NCI-H1092 (cell line): ENCODE measurements at regions not wholly inside any gene's neighbourhood (a gene's known extent, or its start where the extent isn't known, plus 50 kb on each side); places are given as distances from the start of the nearest gene placed in this dataset.

Source experiments
- DNase-seq: peaks from one replicate; lab custom pipeline; 2025; lab: John Stamatoyannopoulos, UW

DNA sequence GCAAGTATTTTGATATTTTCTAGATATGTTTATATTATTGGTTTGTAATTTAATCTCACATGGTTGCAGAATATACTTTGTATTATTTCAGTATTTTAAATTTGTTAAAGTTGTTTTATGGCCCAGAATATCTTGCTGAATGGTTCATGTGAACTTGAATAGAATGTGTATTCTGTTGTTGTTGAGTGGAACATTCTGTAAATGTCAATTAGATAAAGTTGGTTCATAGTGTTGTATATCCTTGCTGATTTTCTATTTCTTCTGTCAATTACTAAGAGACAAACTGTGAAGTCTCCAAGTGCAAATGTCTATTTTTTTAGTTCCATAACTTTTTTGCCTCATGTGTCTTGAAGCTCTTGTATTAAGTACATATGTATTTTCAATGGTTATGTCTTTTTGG lies 411.7 kb downstream of the NPIPA7 start:
- DNase-seq = no peak

DNA sequence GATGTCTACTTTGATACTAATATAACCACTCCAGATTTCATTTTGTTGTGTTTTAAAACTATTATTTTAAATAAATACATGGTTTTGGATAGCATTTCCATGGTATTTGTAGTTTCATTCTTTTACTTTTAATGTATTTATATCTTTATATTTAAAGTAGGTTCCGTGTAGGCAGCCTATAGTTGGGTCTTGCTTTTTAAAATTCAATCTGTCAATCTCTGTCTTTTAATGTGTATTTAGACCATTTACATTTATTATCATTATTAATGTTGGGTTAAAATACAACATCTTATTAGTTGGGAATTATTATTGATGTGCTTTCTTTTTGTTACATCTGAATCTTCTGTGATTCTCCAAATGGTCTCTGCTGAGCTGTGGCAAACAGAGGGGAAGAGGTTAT lies 412.1 kb downstream of the NPIPA7 start:
- no peak for DNase-seq

DNA sequence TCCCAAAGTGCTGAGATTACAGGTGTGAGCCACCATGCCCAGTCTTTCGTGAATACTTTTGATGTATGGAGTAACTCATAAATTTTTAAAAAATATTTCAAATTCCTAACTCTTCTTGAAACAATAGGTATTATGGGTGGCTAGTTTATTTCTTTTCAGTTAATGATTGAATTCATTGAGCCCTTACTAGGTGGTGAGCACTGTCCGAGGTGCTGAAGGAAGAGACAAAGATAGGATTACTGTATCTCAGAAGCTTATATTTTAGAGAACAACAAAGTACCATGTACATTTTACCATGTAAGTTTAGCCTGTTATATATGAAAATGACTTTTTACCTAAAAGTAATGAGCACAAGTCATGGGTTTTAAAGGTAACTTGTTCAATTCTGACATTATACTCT lies 418.3 kb downstream of the NPIPA7 start:
- DNase-seq = no peak

- no peak for DNase-seq
These were observed 419.6 kb downstream of the NPIPA7 start for GRCh38 chr16:16798504-16798903.

- DNase-seq = no peak
These were observed 426.9 kb downstream of the NPIPA7 start for GRCh38 chr16:16805809-16806208.

DNA sequence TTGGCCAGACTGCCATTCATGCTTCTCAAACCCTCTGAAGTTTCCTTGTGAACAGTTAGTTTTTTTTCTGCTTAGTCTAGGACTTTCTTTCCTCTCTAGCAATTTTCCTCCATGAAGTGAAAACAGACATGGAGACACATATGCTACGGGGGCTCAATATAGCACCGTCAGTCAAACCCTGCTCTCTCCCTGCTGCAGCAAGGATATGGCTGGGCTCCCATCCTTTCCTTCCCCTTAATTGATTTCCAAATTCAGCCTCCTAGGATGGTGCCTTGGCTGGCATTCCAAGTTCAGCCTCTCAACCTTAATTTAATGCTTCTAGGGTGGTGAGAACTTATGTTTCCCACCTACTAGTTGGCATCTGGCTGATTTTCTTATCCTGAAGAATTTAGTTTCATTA lies 436.7 kb downstream of the NPIPA7 start:
- no peak for DNase-seq

GRCh38 chr16:16817196-16817595 lies 438.3 kb downstream of the NPIPA7 start:
- no peak for DNase-seq

GRCh38 chr16:16821261-16821660 lies 442.3 kb downstream of the NPIPA7 start:
- DNase-seq = no peak

GRCh38 chr16:16828913-16829398 lies 450.0 kb downstream of the NPIPA7 start:
- no peak for DNase-seq

GRCh38 chr16:16830401-16830800 lies 451.5 kb downstream of the NPIPA7 start:
- DNase-seq = no peak

GRCh38 chr16:16830973-16831372 lies 452.0 kb downstream of the NPIPA7 start:
- DNase-seq = no peak

DNA sequence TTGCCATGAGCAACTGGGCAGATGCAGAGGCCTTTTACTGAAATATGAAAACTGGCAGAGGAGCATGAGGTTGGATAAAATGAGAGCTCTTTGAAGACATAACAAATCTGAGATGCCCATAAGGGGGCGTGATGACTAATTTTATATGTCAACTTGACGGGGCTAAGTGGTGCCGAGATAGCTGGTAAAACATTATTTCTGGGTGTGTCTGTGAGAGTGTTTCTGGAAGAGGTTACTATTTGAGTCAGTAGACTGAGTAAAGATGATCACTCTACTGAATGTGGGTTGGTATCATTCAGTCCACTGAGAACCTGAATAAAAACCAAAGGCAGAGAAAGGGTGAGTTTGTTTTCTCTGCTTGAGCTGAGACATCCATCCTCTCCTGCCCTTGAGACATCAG lies 454.2 kb downstream of the NPIPA7 start:
- no peak for DNase-seq

GRCh38 chr16:16850274-16850673 lies 471.3 kb downstream of the NPIPA7 start:
- no peak for DNase-seq

DNA sequence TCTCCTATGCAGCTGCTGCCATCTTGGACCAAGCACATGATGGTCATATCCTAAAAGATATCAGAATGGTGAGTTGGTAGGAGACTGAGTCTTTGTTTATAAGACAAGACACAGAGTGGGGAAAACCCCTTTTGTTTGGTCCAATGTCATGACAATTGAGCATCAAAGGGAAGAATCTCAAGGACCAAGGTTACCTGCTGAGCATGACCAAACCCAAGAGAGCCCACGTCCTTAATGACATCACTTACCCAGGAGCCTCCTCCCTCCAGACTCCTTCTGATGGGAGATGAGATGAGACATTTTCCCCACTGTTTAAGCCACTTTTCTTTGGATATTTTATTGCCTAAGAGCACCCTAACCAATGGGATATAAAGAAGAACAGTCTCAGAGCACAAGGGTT lies 478.1 kb downstream of the NPIPA7 start:
- DNase-seq = no peak

- peak; percentile 2 for DNase-seq
These were observed 478.8 kb downstream of the NPIPA7 start for GRCh38 chr16:16857603-16858283.

GRCh38 chr16:16861546-16861945 lies 482.6 kb downstream of the NPIPA7 start:
- peak; percentile 23 for DNase-seq

DNA sequence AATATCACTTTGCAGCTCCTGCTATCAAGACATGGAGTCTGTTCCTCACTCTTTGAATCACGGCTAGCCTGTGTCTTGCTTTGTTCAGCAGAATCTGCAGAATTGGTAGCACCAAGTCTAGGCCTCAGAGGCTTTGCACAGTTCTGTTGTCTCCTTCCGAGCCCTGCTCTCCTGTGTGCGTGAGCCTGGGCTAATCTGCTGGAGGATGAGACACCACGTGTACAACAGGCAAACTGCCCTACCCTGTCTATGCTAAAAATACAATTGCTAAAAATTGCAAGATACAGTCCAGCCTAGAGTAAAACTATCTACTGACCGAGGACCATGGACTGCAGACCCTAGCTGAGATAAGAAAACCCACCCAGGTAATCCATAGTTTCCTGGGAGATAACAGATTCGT lies 484.7 kb downstream of the NPIPA7 start:
- DNase-seq = no peak

- DNase-seq = no peak
These were observed 485.6 kb downstream of the NPIPA7 start for GRCh38 chr16:16864536-16864935.

DNA sequence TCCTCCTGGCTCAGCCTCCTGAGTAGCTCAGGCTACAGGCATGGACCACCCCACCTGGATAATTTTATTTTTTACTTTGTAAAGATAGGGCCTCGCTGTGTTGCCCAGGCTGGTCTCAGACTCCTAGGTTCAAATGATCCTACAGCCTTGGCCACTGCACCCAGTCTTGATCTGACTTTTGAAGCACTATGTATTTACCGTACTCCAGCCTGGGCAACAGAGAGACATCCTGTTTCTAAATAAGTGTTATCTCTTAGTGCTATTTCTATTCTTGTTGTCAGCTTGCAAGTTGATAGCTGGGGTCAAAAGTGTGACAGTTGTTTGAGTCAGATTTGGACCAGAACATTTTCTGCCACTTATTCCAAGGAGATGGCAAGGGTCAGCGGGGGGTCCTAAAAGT lies 486.4 kb downstream of the NPIPA7 start:
- no peak for DNase-seq

GRCh38 chr16:16867973-16868372 lies 489.0 kb downstream of the NPIPA7 start:
- no peak for DNase-seq

DNA sequence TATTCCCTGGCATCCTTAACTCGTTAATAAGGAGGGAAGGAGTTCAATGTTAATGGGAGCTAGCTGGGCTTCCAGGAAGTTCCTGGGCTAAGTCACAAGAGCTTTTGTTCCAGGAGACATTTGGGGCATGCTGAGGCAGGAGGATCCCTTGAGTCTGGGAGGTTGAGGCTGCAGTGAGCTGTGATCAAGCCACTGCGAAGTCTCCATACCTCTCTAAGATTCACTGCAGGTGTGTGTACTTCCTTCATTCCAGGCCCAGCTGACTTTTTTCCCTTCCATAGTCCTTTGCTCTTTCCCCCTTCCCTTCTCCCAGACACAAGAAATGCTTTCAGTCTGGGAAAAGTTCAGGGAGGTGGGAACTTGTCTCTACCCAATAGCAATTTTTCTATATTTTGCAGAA lies 489.8 kb downstream of the NPIPA7 start:
- DNase-seq = no peak

GRCh38 chr16:16869746-16870145 lies 490.8 kb downstream of the NPIPA7 start:
- DNase-seq = no peak

DNA sequence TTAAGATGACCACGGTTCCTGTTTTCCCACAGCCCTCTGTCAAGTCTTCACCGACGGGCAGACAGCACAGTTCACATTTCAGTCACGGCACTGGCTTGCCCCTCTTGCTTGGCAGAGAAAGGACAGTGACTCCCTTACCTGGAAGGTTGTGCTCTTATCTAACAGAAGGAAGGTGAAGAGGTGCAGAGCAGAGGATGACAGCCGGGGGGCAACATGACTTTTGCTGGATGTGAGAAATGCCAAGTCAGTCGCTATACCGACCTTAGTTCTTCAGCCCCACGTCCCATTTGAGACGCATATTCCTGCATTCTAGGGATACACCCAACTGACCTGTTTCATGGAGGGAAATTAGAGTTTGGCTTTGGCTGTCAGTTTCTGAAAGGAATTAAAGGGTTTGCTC lies 492.3 kb downstream of the NPIPA7 start:
- no peak for DNase-seq

- no peak for DNase-seq
These were observed 498.1 kb downstream of the NPIPA7 start for GRCh38 chr16:16877061-16877460.
